Parathyroid adenoma (tissue), 2 donors: ENCODE measurements at regions not wholly inside any gene's neighbourhood (a gene's known extent, or its start where the extent isn't known, plus 50 kb on each side); places are given as distances from the start of the nearest gene placed in this dataset.

Source experiments
- H2AFZ ChIP-seq: fragments of 300-600 bp; sonication (generic); one replicate; pipeline ENCODE4 v1.7.0; 2017; ENCODE audit warnings: antibody characterized with exemption, mild to moderate bottlenecking
- H3K27ac ChIP-seq: fragments of 300-600 bp; sonication (generic); one replicate; pipeline ENCODE4 v1.7.0; 2017
- H3K27me3 ChIP-seq: fragments of 300-600 bp; sonication (generic); one replicate; pipeline ENCODE4 v1.7.0; 2017; ENCODE audit warnings: low read length; ENCODE audit not compliant: control insufficient read depth, insufficient read depth
- H3K36me3 ChIP-seq: fragments of 300-600 bp; sonication (generic); one replicate; pipeline ENCODE4 v1.7.0; 2017; ENCODE audit warnings: low read length; ENCODE audit not compliant: control insufficient read depth, insufficient read depth
- H3K4me1 ChIP-seq: fragments of 300-600 bp; sonication (generic); one replicate; pipeline ENCODE4 v1.7.0; 2017; ENCODE audit warnings: control low read depth
- H3K4me2 ChIP-seq: fragments of 300-600 bp; sonication (generic); one replicate; pipeline ENCODE4 v1.7.0; 2017; ENCODE audit warnings: low read length
- H3K4me3 ChIP-seq: fragments of 300-600 bp; sonication (generic); one replicate; pipeline ENCODE4 v1.7.0; 2017; ENCODE audit warnings: low read depth, low read length
- H3K79me2 ChIP-seq: fragments of 300-600 bp; sonication (generic); one replicate; pipeline ENCODE4 v1.7.0; 2017; ENCODE audit warnings: control low read depth
- H3K9ac ChIP-seq: fragments of 300-600 bp; sonication (generic); one replicate; pipeline ENCODE4 v1.7.0; 2017; ENCODE audit warnings: mild to moderate bottlenecking
- H3K9me3 ChIP-seq: fragments of 300-600 bp; sonication (generic); one replicate; pipeline ENCODE4 v1.7.0; 2017; ENCODE audit warnings: low read length; ENCODE audit not compliant: control insufficient read depth
- TF ChIP-seq, protein P1 (sequence below): fragments of 300-600 bp; sonication (generic); IDR thresholded peaks from one replicate; pipeline ENCODE4 v1.7.0; 2017; ENCODE audit warnings: antibody characterized with exemption, mild to moderate bottlenecking
- donor health status: primary hyperparathyroidism.

DNA sequence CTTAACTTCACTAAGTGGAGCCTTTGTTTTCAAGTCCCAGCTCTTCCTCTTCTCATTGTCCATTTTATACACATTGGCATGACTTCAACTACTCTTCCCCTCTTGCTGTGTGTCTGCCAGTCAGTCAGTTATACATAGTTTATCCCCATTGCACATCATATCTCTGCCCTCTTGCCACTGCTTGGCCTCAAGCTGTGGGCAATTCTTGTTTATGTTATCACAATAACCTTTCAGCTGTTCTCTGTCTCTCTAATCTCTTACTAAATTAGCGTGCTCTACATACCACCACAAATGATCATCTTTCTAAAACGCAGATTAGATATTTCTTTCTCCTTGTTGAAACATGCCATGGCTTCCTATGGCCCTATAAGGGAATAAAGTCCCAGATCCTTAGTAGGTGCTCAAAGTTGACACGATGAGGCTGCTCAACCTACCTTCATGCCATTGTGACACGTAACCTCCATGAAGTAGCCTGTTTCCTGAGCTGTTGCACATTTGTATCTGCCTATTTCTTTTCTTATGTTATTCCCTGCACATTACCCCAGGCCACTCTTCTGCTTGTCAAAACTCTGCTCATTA, 239.3 kb downstream of the GAS1 start:
- no peak overlapping the region for H3K4me2 ChIP-seq
- no peak overlapping the region for H3K9ac ChIP-seq
- H3K27ac ChIP-seq: no peak overlapping the region
- no peaks in the 10 kb centered on the region for H3K4me1 ChIP-seq
- no peak overlapping the region for H2AFZ ChIP-seq
- TF ChIP-seq, protein P1, sequence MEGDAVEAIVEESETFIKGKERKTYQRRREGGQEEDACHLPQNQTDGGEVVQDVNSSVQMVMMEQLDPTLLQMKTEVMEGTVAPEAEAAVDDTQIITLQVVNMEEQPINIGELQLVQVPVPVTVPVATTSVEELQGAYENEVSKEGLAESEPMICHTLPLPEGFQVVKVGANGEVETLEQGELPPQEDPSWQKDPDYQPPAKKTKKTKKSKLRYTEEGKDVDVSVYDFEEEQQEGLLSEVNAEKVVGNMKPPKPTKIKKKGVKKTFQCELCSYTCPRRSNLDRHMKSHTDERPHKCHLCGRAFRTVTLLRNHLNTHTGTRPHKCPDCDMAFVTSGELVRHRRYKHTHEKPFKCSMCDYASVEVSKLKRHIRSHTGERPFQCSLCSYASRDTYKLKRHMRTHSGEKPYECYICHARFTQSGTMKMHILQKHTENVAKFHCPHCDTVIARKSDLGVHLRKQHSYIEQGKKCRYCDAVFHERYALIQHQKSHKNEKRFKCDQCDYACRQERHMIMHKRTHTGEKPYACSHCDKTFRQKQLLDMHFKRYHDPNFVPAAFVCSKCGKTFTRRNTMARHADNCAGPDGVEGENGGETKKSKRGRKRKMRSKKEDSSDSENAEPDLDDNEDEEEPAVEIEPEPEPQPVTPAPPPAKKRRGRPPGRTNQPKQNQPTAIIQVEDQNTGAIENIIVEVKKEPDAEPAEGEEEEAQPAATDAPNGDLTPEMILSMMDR: no peak
- H3K27me3 ChIP-seq: no peaks in the 10 kb centered on the region
- no peaks in the 10 kb centered on the region for H3K9me3 ChIP-seq
- no peaks in the 10 kb centered on the region for H3K79me2 ChIP-seq
- no peak overlapping the region for H3K4me3 ChIP-seq
- H3K36me3 ChIP-seq: no peaks in the 10 kb centered on the region

DNA sequence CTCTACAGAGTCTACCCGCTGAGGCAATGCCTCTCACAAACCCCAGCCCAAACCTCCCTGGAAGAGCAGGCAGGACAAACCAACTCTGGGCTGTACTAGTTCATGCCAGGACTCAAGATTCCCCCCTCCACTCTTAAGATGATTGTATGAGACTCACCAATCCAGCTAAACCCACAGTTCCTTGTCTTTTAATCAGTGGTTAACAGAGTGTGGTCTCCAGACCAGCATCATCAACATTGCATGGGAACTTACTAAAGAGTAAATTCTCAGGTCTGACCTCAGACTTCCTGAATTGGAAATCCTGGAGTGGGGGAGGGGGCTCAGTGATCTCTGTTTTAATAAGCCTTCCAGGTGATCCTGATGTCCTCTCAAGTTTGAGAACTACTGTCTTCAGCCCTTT, 240.9 kb downstream of the GAS1 start:
- H3K27ac ChIP-seq: no peak overlapping the region
- no peaks in the 10 kb centered on the region for H3K36me3 ChIP-seq
- H3K9ac ChIP-seq: no peak overlapping the region
- H3K9me3 ChIP-seq: no peaks in the 10 kb centered on the region
- H3K4me2 ChIP-seq: no peak overlapping the region
- no peaks in the 10 kb centered on the region for H3K27me3 ChIP-seq
- no peak overlapping the region for H2AFZ ChIP-seq
- no peaks in the 10 kb centered on the region for H3K4me1 ChIP-seq
- TF ChIP-seq, protein P1: no peak
- H3K79me2 ChIP-seq: no peaks in the 10 kb centered on the region
- no peak overlapping the region for H3K4me3 ChIP-seq

DNA sequence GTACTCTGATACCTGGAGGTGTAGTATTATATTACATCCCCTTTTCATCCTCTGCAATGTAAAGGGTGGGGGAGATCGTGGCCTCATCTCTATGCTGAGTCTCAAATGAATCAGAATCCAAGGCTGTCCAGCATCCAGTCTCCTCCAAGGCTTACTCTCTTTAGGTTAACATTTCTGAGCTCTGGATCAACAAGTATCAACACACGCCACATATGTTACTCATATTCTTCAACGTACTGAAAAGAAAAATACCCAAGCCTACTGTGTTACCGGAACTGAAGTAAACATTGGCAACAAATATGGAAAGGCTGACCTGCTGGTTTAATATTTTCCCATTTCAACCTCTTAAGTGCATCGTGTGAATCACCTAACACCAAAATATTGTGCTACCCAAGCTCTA, 241.8 kb downstream of the GAS1 start:
- H3K36me3 ChIP-seq: no peaks in the 10 kb centered on the region
- H3K4me1 ChIP-seq: no peaks in the 10 kb centered on the region
- no peak overlapping the region for H3K4me3 ChIP-seq
- no peak overlapping the region for H2AFZ ChIP-seq
- TF ChIP-seq, protein P1: no peak
- no peak overlapping the region for H3K27ac ChIP-seq
- no peaks in the 10 kb centered on the region for H3K79me2 ChIP-seq
- no peak overlapping the region for H3K4me2 ChIP-seq
- no peak overlapping the region for H3K9ac ChIP-seq
- no peaks in the 10 kb centered on the region for H3K9me3 ChIP-seq
- no peaks in the 10 kb centered on the region for H3K27me3 ChIP-seq

DNA sequence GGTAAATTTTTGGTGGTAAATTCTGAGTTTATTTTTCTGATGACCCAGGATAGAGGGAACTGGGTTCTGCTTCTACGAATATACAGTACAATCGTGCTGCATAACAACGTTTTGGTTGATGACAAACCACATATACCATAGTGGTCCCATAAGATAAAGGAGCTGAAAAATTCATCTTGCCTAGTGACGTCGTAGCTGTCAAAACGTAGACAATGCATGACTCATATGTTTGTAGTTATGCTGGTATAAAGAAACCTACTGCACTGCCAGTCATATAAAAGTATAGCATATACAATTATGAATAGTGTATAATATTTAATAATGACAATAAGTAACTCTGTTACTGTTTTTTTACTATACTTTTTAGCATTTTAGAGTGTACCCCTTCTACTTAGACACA, 244.0 kb downstream of the GAS1 start:
- Histone ChIP-seq H3K27me3 (no peaks in the 10 kb centered on the region), H3K79me2 (no peaks in the 10 kb centered on the region)
- TF ChIP-seq, protein P1: no peak

DNA sequence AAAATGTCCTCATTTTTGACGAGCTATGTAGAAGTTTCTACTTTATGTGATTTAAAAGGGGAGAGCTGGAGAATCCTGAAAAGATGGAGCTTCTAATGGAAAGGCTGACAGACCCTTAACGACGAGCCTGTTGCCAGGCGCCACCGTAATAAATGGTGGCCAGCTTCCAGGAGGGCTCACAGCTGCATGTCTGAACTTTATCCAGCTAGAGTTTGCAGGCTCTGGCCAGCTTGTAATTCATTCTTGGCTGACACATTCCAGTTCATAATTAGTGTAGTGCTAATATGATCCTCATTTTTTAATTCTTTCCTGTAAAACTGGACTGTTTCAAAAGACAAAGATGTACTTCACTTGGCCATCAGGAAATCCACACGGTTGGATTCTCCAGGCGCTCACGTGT, 246.7 kb downstream of the GAS1 start:
- no peaks in the 10 kb centered on the region for H3K27me3 ChIP-seq
- TF ChIP-seq, protein P1: no peak
- peak overlapping the region; percentile 14 for H3K4me2 ChIP-seq
- H3K27ac ChIP-seq: no peak overlapping the region
- H2AFZ ChIP-seq: no peak overlapping the region
- H3K9ac ChIP-seq: no peak overlapping the region
- H3K79me2 ChIP-seq: no peaks in the 10 kb centered on the region
- H3K9me3 ChIP-seq: no peaks in the 10 kb centered on the region
- H3K4me1 ChIP-seq: peaks cover 3% of the 10 kb centered on the region
- H3K36me3 ChIP-seq: no peaks in the 10 kb centered on the region
- no peak overlapping the region for H3K4me3 ChIP-seq

More for the DNA sequence above, 244.0 kb downstream of the GAS1 start:
- Histone ChIP-seq H3K9ac (no peak overlapping the region), H3K4me3 (no peak overlapping the region), H3K4me1 (peaks cover 3% of the 10 kb centered on the region), H3K36me3 (no peaks in the 10 kb centered on the region), H3K27ac (no peak overlapping the region), H3K9me3 (no peaks in the 10 kb centered on the region), H2AFZ (no peak overlapping the region), H3K4me2 (no peak overlapping the region)
